Activated CD4-positive, alpha-beta memory T cell treated with anti-CD3 and anti-CD28 coated beads, Interleukin-2, amount 10 ng/mL, durations not matched to agents 7 days and 5 days (primary cell): ENCODE measurements at regions not wholly inside any gene's neighbourhood (a gene's known extent, or its start where the extent isn't known, plus 50 kb on each side); places are given as distances from the start of the nearest gene placed in this dataset.

Experiments
- CTCF ChIA-PET: fragments of 350-600 bp; sonication (Branson Sonifier 250); formaldehyde crosslinking; loops from one replicate; lab custom pipeline; 2021; ENCODE audit warnings: antibody characterized with exemption, inconsistent platforms; lab: Charles Lee
- POLR2A ChIA-PET: fragments of 350-600 bp; sonication (Branson Sonifier 250); formaldehyde crosslinking; loops from one replicate; lab custom pipeline; 2021; ENCODE audit warnings: antibody characterized with exemption; lab: Charles Lee
- DNase-seq: peaks from one replicate; pipeline ENCODE4 v3.0.0-alpha.2; 2020
- H3K27ac Mint-ChIP-seq: one replicate; pipeline ENCODE4 v1.8.0; 2021; ENCODE audit warnings: mild to moderate bottlenecking, mixed read lengths
- H3K27me3 Mint-ChIP-seq: one replicate; pipeline ENCODE4 v1.8.0; 2021; ENCODE audit warnings: mixed read lengths
- H3K36me3 Mint-ChIP-seq: one replicate; pipeline ENCODE4 v1.8.0; 2021; ENCODE audit warnings: low read depth, mixed read lengths
- H3K4me1 Mint-ChIP-seq: one replicate; pipeline ENCODE4 v1.8.0; 2021; ENCODE audit warnings: mixed read lengths
- H3K4me3 Mint-ChIP-seq: one replicate; pipeline ENCODE4 v1.8.0; 2021; ENCODE audit warnings: mild to moderate bottlenecking, mixed read lengths
- H3K9me3 Mint-ChIP-seq: one replicate; pipeline ENCODE4 v1.8.0; 2021; ENCODE audit warnings: mixed read lengths

GRCh38 chr18:40367576-40367975 is 1587.5 kb upstream of the PIK3C3 start:
- H3K27ac Mint-ChIP-seq: no peak overlapping the region
- H3K4me3 Mint-ChIP-seq: no peak overlapping the region
- no peaks in the 10 kb centered on the region for H3K36me3 Mint-ChIP-seq
- no peaks in the 10 kb centered on the region for H3K27me3 Mint-ChIP-seq
- no peak for DNase-seq
- no peaks in the 10 kb centered on the region for H3K4me1 Mint-ChIP-seq
- POLR2A ChIA-PET: no interaction called here
- H3K9me3 Mint-ChIP-seq: peaks cover 11% of the 10 kb centered on the region
- CTCF ChIA-PET: no interaction called here

GRCh38 chr18:40366521-40366920 is 1588.5 kb upstream of the PIK3C3 start:
- no peak overlapping the region for H3K27ac Mint-ChIP-seq
- H3K4me3 Mint-ChIP-seq: no peak overlapping the region
- no peak for DNase-seq
- POLR2A ChIA-PET: no interaction called here
- H3K9me3 Mint-ChIP-seq: peaks cover 4% of the 10 kb centered on the region
- H3K4me1 Mint-ChIP-seq: no peaks in the 10 kb centered on the region
- H3K36me3 Mint-ChIP-seq: no peaks in the 10 kb centered on the region
- no peaks in the 10 kb centered on the region for H3K27me3 Mint-ChIP-seq
- CTCF ChIA-PET: no interaction called here

- H3K27ac Mint-ChIP-seq: no peak overlapping the region
- peaks cover 4% of the 10 kb centered on the region for H3K9me3 Mint-ChIP-seq
- no peaks in the 10 kb centered on the region for H3K36me3 Mint-ChIP-seq
- ChIA-PET CTCF (no interaction called here), POLR2A (no interaction called here)
- no peak overlapping the region for H3K4me3 Mint-ChIP-seq
- H3K27me3 Mint-ChIP-seq: no peaks in the 10 kb centered on the region
- no peaks in the 10 kb centered on the region for H3K4me1 Mint-ChIP-seq
- no peak for DNase-seq
These were observed 1589.5 kb upstream of the PIK3C3 start for GRCh38 chr18:40365526-40365925.

GRCh38 chr18:40360558-40360957 is 1594.5 kb upstream of the PIK3C3 start:
- CTCF ChIA-PET: no interaction called here
- Mint-ChIP-seq H3K36me3 (no peaks in the 10 kb centered on the region), H3K4me3 (no peak overlapping the region), H3K9me3 (peaks cover 9% of the 10 kb centered on the region), H3K27me3 (no peaks in the 10 kb centered on the region), H3K27ac (no peak overlapping the region), H3K4me1 (no peaks in the 10 kb centered on the region)
- POLR2A ChIA-PET: no interaction called here
- no peak for DNase-seq

- H3K27ac Mint-ChIP-seq: no peak overlapping the region
- POLR2A ChIA-PET: no interaction called here
- H3K27me3 Mint-ChIP-seq: no peaks in the 10 kb centered on the region
- no peak overlapping the region for H3K4me3 Mint-ChIP-seq
- no peaks in the 10 kb centered on the region for H3K4me1 Mint-ChIP-seq
- CTCF ChIA-PET: no interaction called here
- peaks cover 12% of the 10 kb centered on the region for H3K9me3 Mint-ChIP-seq
- no peaks in the 10 kb centered on the region for H3K36me3 Mint-ChIP-seq
- DNase-seq: no peak
These were observed 1597.5 kb upstream of the PIK3C3 start for GRCh38 chr18:40357536-40357935.

- ChIA-PET POLR2A (no interaction called here), CTCF (no interaction called here)
- Mint-ChIP-seq H3K4me3 (no peak overlapping the region), H3K27me3 (no peaks in the 10 kb centered on the region), H3K27ac (no peak overlapping the region), H3K4me1 (no peaks in the 10 kb centered on the region), H3K9me3 (peaks cover 11% of the 10 kb centered on the region), H3K36me3 (no peaks in the 10 kb centered on the region)
- no peak for DNase-seq
These were observed 1598.9 kb upstream of the PIK3C3 start for GRCh38 chr18:40356168-40356567.

- Mint-ChIP-seq H3K27me3 (no peaks in the 10 kb centered on the region), H3K27ac (no peak overlapping the region), H3K4me1 (no peaks in the 10 kb centered on the region), H3K36me3 (no peaks in the 10 kb centered on the region), H3K4me3 (no peak overlapping the region), H3K9me3 (peaks cover 11% of the 10 kb centered on the region)
- POLR2A ChIA-PET: no interaction called here
- CTCF ChIA-PET: no interaction called here
- DNase-seq: no peak
These were observed 1599.3 kb upstream of the PIK3C3 start for GRCh38 chr18:40355726-40356125.

GRCh38 chr18:40348196-40348595 is 1606.8 kb upstream of the PIK3C3 start:
- Mint-ChIP-seq H3K27me3 (no peaks in the 10 kb centered on the region), H3K27ac (no peak overlapping the region), H3K4me1 (no peaks in the 10 kb centered on the region), H3K9me3 (peaks cover 11% of the 10 kb centered on the region), H3K36me3 (no peaks in the 10 kb centered on the region), H3K4me3 (no peak overlapping the region)
- ChIA-PET CTCF (no interaction called here), POLR2A (no interaction called here)
- DNase-seq: no peak

- no peak overlapping the region for H3K27ac Mint-ChIP-seq
- no peaks in the 10 kb centered on the region for H3K27me3 Mint-ChIP-seq
- no peak overlapping the region for H3K4me3 Mint-ChIP-seq
- POLR2A ChIA-PET: no interaction called here
- DNase-seq: no peak
- no peaks in the 10 kb centered on the region for H3K4me1 Mint-ChIP-seq
- no peaks in the 10 kb centered on the region for H3K36me3 Mint-ChIP-seq
- H3K9me3 Mint-ChIP-seq: peaks cover 11% of the 10 kb centered on the region
- CTCF ChIA-PET: no interaction called here
These were observed 1607.8 kb upstream of the PIK3C3 start for GRCh38 chr18:40347261-40347660.

GRCh38 chr18:40346146-40346545 is 1608.9 kb upstream of the PIK3C3 start:
- ChIA-PET POLR2A (no interaction called here), CTCF (no interaction called here)
- no peaks in the 10 kb centered on the region for H3K4me1 Mint-ChIP-seq
- no peaks in the 10 kb centered on the region for H3K27me3 Mint-ChIP-seq
- H3K27ac Mint-ChIP-seq: no peak overlapping the region
- H3K36me3 Mint-ChIP-seq: no peaks in the 10 kb centered on the region
- DNase-seq: no peak
- peaks cover 14% of the 10 kb centered on the region for H3K9me3 Mint-ChIP-seq
- no peak overlapping the region for H3K4me3 Mint-ChIP-seq

- POLR2A ChIA-PET: no interaction called here
These were observed 1613.3 kb upstream of the PIK3C3 start for GRCh38 chr18:40341701-40342100.

GRCh38 chr18:40338284-40338683 is 1616.8 kb upstream of the PIK3C3 start:
- ChIA-PET POLR2A (no interaction called here), CTCF (no interaction called here)
- DNase-seq: no peak
- Mint-ChIP-seq H3K9me3 (peaks cover 14% of the 10 kb centered on the region), H3K4me1 (no peaks in the 10 kb centered on the region), H3K36me3 (no peaks in the 10 kb centered on the region), H3K27ac (no peak overlapping the region), H3K4me3 (no peak overlapping the region), H3K27me3 (no peaks in the 10 kb centered on the region)

More at GRCh38 chr18:40341701-40342100, 1613.3 kb upstream of the PIK3C3 start:
- no peaks in the 10 kb centered on the region for H3K4me1 Mint-ChIP-seq
- no peak overlapping the region for H3K27ac Mint-ChIP-seq
- no peaks in the 10 kb centered on the region for H3K36me3 Mint-ChIP-seq
- CTCF ChIA-PET: no interaction called here
- no peak for DNase-seq
- H3K4me3 Mint-ChIP-seq: no peak overlapping the region
- peaks cover 21% of the 10 kb centered on the region for H3K9me3 Mint-ChIP-seq
- H3K27me3 Mint-ChIP-seq: no peaks in the 10 kb centered on the region

- CTCF ChIA-PET: no interaction called here
These were observed 1628.0 kb upstream of the PIK3C3 start for GRCh38 chr18:40326985-40327384.

GRCh38 chr18:40325988-40326387 is 1629.0 kb upstream of the PIK3C3 start:
- no peaks in the 10 kb centered on the region for H3K4me1 Mint-ChIP-seq
- no peaks in the 10 kb centered on the region for H3K36me3 Mint-ChIP-seq
- CTCF ChIA-PET: no interaction called here
- peaks cover 17% of the 10 kb centered on the region for H3K9me3 Mint-ChIP-seq
- DNase-seq: no peak
- POLR2A ChIA-PET: no interaction called here
- H3K27me3 Mint-ChIP-seq: no peaks in the 10 kb centered on the region
- no peak overlapping the region for H3K27ac Mint-ChIP-seq
- H3K4me3 Mint-ChIP-seq: no peak overlapping the region

More at GRCh38 chr18:40326985-40327384, 1628.0 kb upstream of the PIK3C3 start:
- POLR2A ChIA-PET: no interaction called here
- no peaks in the 10 kb centered on the region for H3K4me1 Mint-ChIP-seq
- H3K9me3 Mint-ChIP-seq: peaks cover 19% of the 10 kb centered on the region
- H3K27ac Mint-ChIP-seq: no peak overlapping the region
- no peaks in the 10 kb centered on the region for H3K27me3 Mint-ChIP-seq
- DNase-seq: no peak
- no peaks in the 10 kb centered on the region for H3K36me3 Mint-ChIP-seq
- H3K4me3 Mint-ChIP-seq: no peak overlapping the region

- ChIA-PET CTCF (no interaction called here), POLR2A (no interaction called here)
- DNase-seq: no peak
- Mint-ChIP-seq H3K4me1 (no peaks in the 10 kb centered on the region), H3K27me3 (no peaks in the 10 kb centered on the region), H3K9me3 (peaks cover 8% of the 10 kb centered on the region), H3K36me3 (no peaks in the 10 kb centered on the region), H3K27ac (no peak overlapping the region), H3K4me3 (no peak overlapping the region)
These were observed 1640.8 kb upstream of the PIK3C3 start for GRCh38 chr18:40314199-40314598.
